GM10266 (cell line): ENCODE measurements at regions not wholly inside any gene's neighbourhood (a gene's known extent, or its start where the extent isn't known, plus 50 kb on each side); places are given as distances from the start of the nearest gene placed in this dataset.

Experiments
- DNase-seq: peaks from one replicate; pipeline ENCODE4 v3.0.0; 2012; ENCODE audit errors: extremely low spot score
- TF ChIP-seq, protein P1 (sequence below): IDR thresholded peaks from 2 replicates; pipeline ENCODE4 v1.5.1; 2012; ENCODE audit warnings: mild to moderate bottlenecking, low read depth; ENCODE audit not compliant: control insufficient read depth, insufficient read depth; ENCODE audit errors: missing control alignments

DNA sequence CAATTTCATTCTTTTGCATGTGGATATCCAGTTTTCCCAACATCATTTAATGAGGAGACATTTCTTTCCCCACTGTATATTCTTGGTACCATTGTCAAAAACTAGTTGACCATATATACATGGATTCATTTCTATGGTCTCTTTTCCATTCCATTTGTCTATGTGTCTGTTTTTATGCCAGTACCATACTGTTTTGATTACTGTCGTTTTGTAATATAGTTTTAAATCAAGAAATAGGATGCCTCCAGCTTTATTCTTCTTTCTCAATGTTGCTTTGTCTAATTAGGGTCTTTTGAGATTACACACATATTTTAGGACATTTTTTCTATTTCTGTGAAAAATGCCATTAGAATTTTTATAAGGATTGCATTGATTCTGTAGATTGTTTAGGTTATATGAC is 177.5 kb upstream of the POU2AF2 start:
- no peak for DNase-seq
- TF ChIP-seq, protein P1, sequence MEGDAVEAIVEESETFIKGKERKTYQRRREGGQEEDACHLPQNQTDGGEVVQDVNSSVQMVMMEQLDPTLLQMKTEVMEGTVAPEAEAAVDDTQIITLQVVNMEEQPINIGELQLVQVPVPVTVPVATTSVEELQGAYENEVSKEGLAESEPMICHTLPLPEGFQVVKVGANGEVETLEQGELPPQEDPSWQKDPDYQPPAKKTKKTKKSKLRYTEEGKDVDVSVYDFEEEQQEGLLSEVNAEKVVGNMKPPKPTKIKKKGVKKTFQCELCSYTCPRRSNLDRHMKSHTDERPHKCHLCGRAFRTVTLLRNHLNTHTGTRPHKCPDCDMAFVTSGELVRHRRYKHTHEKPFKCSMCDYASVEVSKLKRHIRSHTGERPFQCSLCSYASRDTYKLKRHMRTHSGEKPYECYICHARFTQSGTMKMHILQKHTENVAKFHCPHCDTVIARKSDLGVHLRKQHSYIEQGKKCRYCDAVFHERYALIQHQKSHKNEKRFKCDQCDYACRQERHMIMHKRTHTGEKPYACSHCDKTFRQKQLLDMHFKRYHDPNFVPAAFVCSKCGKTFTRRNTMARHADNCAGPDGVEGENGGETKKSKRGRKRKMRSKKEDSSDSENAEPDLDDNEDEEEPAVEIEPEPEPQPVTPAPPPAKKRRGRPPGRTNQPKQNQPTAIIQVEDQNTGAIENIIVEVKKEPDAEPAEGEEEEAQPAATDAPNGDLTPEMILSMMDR, result no peak

GRCh38 chr11:111066846-111067245 is 178.7 kb upstream of the POU2AF2 start:
- TF ChIP-seq, protein P1, result no peak
- no peak for DNase-seq

DNA sequence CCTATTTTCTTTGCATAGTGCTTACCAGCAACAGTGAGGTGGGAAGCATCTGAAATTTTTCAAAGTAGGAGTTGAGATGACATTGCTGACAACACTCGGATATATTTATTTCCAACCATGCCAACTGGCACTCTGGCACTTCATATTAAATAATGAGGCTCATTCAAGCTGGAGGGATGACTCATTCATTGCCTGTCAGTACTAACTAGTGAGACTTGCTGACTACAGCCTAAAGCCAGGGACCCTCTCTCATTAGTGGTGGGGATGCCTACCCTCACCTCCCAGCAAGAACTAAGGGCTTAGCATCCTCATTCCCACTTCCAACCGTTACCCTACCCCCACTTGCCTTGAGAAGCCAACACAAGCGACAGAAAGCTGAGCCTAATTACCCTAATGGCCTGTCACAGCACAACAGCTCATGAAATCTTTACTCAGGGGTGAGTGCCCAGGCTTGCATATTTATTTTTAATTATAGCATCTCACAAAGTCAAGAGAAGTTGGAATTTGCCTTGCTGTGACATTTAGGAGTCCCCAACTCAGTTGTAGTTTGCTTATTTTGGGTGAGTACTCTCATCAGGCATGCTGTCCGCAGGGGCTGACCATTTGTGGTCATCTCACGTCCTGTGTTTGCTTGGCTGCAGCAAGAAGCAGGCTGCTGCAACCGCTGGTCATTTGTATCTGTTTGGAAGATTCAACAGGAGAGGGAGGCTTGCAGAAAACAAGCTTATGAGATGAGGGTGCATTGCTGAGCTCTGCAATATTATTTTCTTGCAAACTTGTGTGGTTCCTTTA is 181.6 kb upstream of the POU2AF2 start:
- no peak for DNase-seq
- TF ChIP-seq, protein P1, result no peak

- DNase-seq, result no peak
- TF ChIP-seq, protein P1, result no peak
These were observed 183.1 kb upstream of the POU2AF2 start for GRCh38 chr11:111062420-111062819.

- no peak for DNase-seq
- TF ChIP-seq, protein P1, result no peak
These were observed 185.8 kb upstream of the POU2AF2 start for GRCh38 chr11:111059726-111060125.

GRCh38 chr11:111049131-111049530 is 196.4 kb upstream of the POU2AF2 start:
- TF ChIP-seq, protein P1, result no peak

DNA sequence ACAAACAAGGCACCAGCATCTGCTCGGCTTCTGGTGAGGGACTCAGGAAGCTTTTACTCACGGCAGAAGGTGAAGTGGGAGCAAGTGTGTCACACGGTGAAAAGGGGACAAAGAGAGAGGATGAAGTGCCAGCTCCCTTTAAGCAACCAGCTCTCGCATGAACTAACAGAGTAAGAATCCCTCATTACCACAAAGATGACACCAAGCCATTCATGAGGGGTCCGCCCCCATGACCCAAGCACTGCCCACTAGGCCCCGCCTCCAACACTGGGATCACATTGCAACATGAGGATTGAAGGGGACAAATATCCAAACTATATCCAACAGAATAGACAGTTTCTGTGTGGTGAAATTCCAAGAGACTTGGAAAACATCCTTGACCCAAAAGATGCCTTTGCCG is 198.2 kb upstream of the POU2AF2 start:
- DNase-seq, result no peak

More at GRCh38 chr11:111049131-111049530, 196.4 kb upstream of the POU2AF2 start:
- DNase-seq, result no peak

More for the DNA sequence above, 198.2 kb upstream of the POU2AF2 start:
- TF ChIP-seq, protein P1, result no peak
